Astrocyte (in vitro differentiated cells and primary cell): ENCODE measurements at regions not wholly inside any gene's neighbourhood (a gene's known extent, or its start where the extent isn't known, plus 50 kb on each side); places are given as distances from the start of the nearest gene placed in this dataset.

Experiments used
- EZH2 ChIP-seq: IDR thresholded peaks from 2 replicates; pipeline ENCODE4 v1.6.1; 2012; ENCODE audit warnings: mild to moderate bottlenecking, low read length, inconsistent platforms; ENCODE audit not compliant: insufficient read depth
- TF ChIP-seq, protein P1 (sequence below): IDR thresholded peaks from 2 replicates; pipeline ENCODE4 v1.5.1; 2011; ENCODE audit warnings: low read depth, mild to moderate bottlenecking, inconsistent platforms, low read length, moderate library complexity; ENCODE audit not compliant: insufficient read depth

DNA sequence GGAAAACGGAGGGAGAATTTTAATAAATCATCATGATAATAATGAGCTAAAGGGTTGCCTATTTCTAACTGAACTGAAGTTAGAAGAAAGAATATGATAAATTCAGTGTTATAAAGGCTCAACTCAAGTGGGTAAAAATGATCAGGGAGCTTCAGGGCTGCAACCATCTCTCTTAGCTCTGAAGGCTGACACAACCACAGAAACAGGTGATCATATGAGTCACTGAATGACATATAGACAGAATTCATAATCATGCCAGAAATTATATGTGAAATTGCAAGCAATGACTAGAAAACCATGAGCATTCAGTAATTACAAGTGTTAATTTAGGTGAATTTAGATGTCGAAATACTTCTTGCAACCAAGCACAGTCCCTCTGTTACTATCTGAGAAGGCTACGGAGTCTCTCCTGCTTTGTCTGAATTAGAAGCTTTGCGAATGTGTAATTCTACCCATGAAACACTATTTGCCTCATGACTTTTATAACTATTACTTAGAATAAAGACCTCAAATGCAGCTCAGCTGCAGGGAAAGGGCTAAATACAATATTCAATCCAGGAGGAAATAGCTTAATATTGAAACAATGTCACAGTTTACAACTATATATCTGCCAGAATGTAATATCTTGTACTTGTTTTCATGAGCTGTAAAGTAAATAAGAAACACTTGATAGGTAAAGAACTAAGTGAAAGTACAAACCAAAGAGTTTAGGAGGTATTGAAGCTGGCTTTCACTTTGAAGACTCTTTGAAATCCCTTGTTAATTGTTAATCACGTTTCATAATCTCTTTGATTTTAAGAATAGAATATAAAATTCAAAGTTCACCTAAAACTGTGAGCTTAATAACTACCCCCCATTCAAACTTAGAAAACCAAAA is 1972.6 kb downstream of the ARAP2 start:
- TF ChIP-seq, protein P1, sequence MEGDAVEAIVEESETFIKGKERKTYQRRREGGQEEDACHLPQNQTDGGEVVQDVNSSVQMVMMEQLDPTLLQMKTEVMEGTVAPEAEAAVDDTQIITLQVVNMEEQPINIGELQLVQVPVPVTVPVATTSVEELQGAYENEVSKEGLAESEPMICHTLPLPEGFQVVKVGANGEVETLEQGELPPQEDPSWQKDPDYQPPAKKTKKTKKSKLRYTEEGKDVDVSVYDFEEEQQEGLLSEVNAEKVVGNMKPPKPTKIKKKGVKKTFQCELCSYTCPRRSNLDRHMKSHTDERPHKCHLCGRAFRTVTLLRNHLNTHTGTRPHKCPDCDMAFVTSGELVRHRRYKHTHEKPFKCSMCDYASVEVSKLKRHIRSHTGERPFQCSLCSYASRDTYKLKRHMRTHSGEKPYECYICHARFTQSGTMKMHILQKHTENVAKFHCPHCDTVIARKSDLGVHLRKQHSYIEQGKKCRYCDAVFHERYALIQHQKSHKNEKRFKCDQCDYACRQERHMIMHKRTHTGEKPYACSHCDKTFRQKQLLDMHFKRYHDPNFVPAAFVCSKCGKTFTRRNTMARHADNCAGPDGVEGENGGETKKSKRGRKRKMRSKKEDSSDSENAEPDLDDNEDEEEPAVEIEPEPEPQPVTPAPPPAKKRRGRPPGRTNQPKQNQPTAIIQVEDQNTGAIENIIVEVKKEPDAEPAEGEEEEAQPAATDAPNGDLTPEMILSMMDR, result no peak
- TF ChIP-seq EZH2, result no peak
